ENCODE measurements at regions not wholly inside any gene's neighbourhood (a gene's known extent, or its start where the extent isn't known, plus 50 kb on each side); places are given as distances from the start of the nearest gene placed in this dataset.

DNA sequence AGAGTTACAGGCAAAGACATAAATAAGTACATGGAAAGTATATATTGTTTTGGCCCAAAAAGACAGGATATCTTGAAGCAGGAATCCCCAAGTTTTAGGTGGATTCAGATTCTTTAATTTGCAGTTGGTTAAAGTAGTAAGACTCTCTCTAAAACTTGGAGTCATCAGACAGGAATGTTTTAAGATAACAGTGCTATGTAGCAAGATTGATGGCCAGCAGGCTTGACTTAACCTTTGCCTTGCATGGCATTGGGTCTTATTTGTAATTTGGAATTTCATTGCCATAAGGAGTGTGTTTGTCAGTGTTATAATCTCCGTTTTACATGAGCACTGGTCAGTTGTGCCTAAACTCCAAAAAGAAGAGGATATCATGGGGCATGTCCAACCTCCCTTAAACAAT is 727.6 kb upstream of the CHRM3 start:
- no peak overlapping the region for H2BK5ac ChIP-seq (ENCODE audit: insufficient read length, low read length)
- no peaks in the 10 kb centered on the region for H3K27me3 Mint-ChIP-seq (ENCODE audit: low read depth)
- no peak overlapping the region for H3K18ac ChIP-seq (ENCODE audit: insufficient read length, low read depth, low read length)
- no peak overlapping the region for H2BK15ac ChIP-seq (ENCODE audit: low read depth, low read length)
- no peak for DNase-seq
- H2AFZ ChIP-seq (ENCODE audit: low read length): no peak overlapping the region
- H3K27ac Mint-ChIP-seq: no peak overlapping the region
- no peak overlapping the region for H3K9ac ChIP-seq (ENCODE audit: extremely low read depth, insufficient read length, low read length)
- no peaks in the 10 kb centered on the region for H3K79me2 ChIP-seq (ENCODE audit: insufficient read depth, low read length)
- no peak overlapping the region for H3T11ph ChIP-seq (ENCODE audit: low read length)
- H4K5ac ChIP-seq (ENCODE audit: insufficient read length, low read depth, low read length): no peak overlapping the region
- H3K4me1 Mint-ChIP-seq: no peaks in the 10 kb centered on the region
- H3K4me3 Mint-ChIP-seq: no peak overlapping the region
- no peaks in the 10 kb centered on the region for H3K27me3 ChIP-seq (ENCODE audit: insufficient read depth, low read length)
- H2AK5ac ChIP-seq (ENCODE audit: insufficient read length, low read length): no peak overlapping the region
- H3K56ac ChIP-seq (ENCODE audit: insufficient read length, low read depth, low read length): no peak overlapping the region
- H3K14ac ChIP-seq (ENCODE audit: insufficient read depth, low read length): no peak overlapping the region
- TF ChIP-seq CTCF (conservative IDR thresholded peaks at IDR 0.05): no peak
- H3K36me3 Mint-ChIP-seq (ENCODE audit: insufficient read depth in 1 of 3, low read depth in 3 of 3): peaks cover 0 to 6% (median 0%) of the 10 kb centered on the region in 3 experiments; a peak in 3 of 7 replicates
- no peaks in the 10 kb centered on the region for H4K20me1 ChIP-seq (ENCODE audit: control insufficient read depth, insufficient read depth, insufficient read length)
- H3K79me1 ChIP-seq (ENCODE audit: insufficient read depth, low read depth, low read length, poor library complexity, severe bottlenecking): no peaks in the 10 kb centered on the region
- H2BK20ac ChIP-seq (ENCODE audit: low read depth, low read length, poor library complexity, severe bottlenecking): no peak overlapping the region
- no peak overlapping the region for H2BK120ac ChIP-seq (ENCODE audit: low read depth, low read length, poor library complexity, severe bottlenecking)
- H3K27ac ChIP-seq (ENCODE audit: insufficient read length, low read depth, low read length): no peak overlapping the region
- H3K23ac ChIP-seq (ENCODE audit: insufficient read length, low read depth, low read length): no peak overlapping the region
- no peak overlapping the region for H4K91ac ChIP-seq (ENCODE audit: insufficient read length, low read depth, low read length)
- H3K4me1 ChIP-seq (ENCODE audit: insufficient read depth, low read length): no peaks in the 10 kb centered on the region
- no peaks in the 10 kb centered on the region for H3K9me3 Mint-ChIP-seq
- no peak overlapping the region for H4K8ac ChIP-seq (replicated peaks; ENCODE audit: insufficient read length, low read depth, low read length)
- no CpG with 5 or more reads among the region's 1 CpG for WGBS (ENCODE audit: extremely low coverage, insufficient read length, low lambda C conversion rate)
- no peaks in the 10 kb centered on the region for H3K23me2 ChIP-seq (ENCODE audit: insufficient read length, low read depth, low read length, poor library complexity, severe bottlenecking)
- no peak overlapping the region for H3K4me2 ChIP-seq (ENCODE audit: insufficient read depth, insufficient read length, low read length)
- no peaks in the 10 kb centered on the region for H3K9me3 ChIP-seq (ENCODE audit: control insufficient read depth, low read depth, low read length)
- no peak overlapping the region for H3K4ac ChIP-seq (ENCODE audit: low read depth, low read length)
- H2BK12ac ChIP-seq (ENCODE audit: insufficient read length, low read depth, low read length): no peak overlapping the region
